IMR-90 (cell line): ENCODE measurements at regions not wholly inside any gene's neighbourhood (a gene's known extent, or its start where the extent isn't known, plus 50 kb on each side); places are given as distances from the start of the nearest gene placed in this dataset.

ENCODE experiments used
- ATAC-seq: fragments of 200-7000 bp; cut with Tn5 transposase; 2 replicates; pipeline ENCODE4 v1.9.1; 2020; ENCODE audit warnings: low read depth, mild to moderate bottlenecking, moderate library complexity
- BruUV-seq: library from RNA; stranded (reverse); fragments of 400-500 nt; replicated peaks from 2 replicates; lab custom pipeline; 2021; lab: Mats Ljungman, UMichigan
- CTCF ChIA-PET: fragments of 300-600 bp; formaldehyde crosslinking; extraction: SDS; loops from one replicate; lab custom pipeline; 2021; ENCODE audit warnings: antibody characterized with exemption; lab: Yijun Ruan, JAX
- POLR2A ChIA-PET: fragments of 300-600 bp; sonication (Branson Sonifier 250); formaldehyde crosslinking; loops from one replicate; lab custom pipeline; 2022; ENCODE audit warnings: antibody characterized with exemption; ENCODE audit not compliant: unreplicated experiment; lab: Charles Lee
- DNase-seq: peaks from one replicate; pipeline ENCODE4 v3.0.0; 2013
- H2AFZ ChIP-seq: replicated peaks from 2 replicates; pipeline ENCODE3; 2013; ENCODE audit warnings: low read length, mild to moderate bottlenecking; ENCODE audit not compliant: poor library complexity
- H2AK5ac ChIP-seq: 2 replicates; pipeline ENCODE4 v1.6.1; 2013; ENCODE audit warnings: low read depth, low read length, inconsistent platforms
- H2AK9ac ChIP-seq: replicated peaks from 2 replicates; pipeline ENCODE3; 2013; ENCODE audit warnings: mild to moderate bottlenecking, low read depth, low read length, moderate library complexity; ENCODE audit not compliant: poor library complexity
- H2BK120ac ChIP-seq: 2 replicates; pipeline ENCODE4 v1.6.1; 2013; ENCODE audit warnings: low read depth, low read length, inconsistent platforms
- H2BK15ac ChIP-seq: 3 replicates; pipeline ENCODE4 v1.6.1; 2013; ENCODE audit warnings: low read depth, low read length, inconsistent platforms
- H2BK20ac ChIP-seq: 2 replicates; pipeline ENCODE4 v1.6.1; 2013; ENCODE audit warnings: low read depth, mild to moderate bottlenecking, inconsistent platforms, low read length, moderate library complexity
- H2BK5ac ChIP-seq: 2 replicates; pipeline ENCODE4 v1.6.1; 2013; ENCODE audit warnings: mild to moderate bottlenecking, low read depth, low read length, inconsistent platforms; ENCODE audit not compliant: poor library complexity, severe bottlenecking
- H3K14ac ChIP-seq: replicated peaks from 2 replicates; pipeline ENCODE4 v1.6.1; 2013; ENCODE audit warnings: low read depth, low read length, inconsistent platforms
- H3K18ac ChIP-seq: 2 replicates; pipeline ENCODE4 v1.6.1; 2013; ENCODE audit warnings: low read depth, low read length, control low read depth
- H3K23ac ChIP-seq: 2 replicates; pipeline ENCODE4 v1.6.1; 2013; ENCODE audit warnings: low read depth, low read length, inconsistent platforms
- H3K27ac ChIP-seq: 2 replicates; pipeline ENCODE4 v1.5.1; 2013; ENCODE audit warnings: mild to moderate bottlenecking, control low read depth, low read length; ENCODE audit not compliant: insufficient read depth
- H3K27me3 ChIP-seq: 2 replicates; pipeline ENCODE4 v1.6.1; 2013; ENCODE audit warnings: low read length; ENCODE audit not compliant: control insufficient read depth, insufficient read depth
- H3K36me3 ChIP-seq: 2 replicates; pipeline ENCODE4 v1.6.1; 2013; ENCODE audit warnings: low read length, mixed read lengths; ENCODE audit not compliant: control insufficient read depth, insufficient read depth
- H3K4ac ChIP-seq: 2 replicates; pipeline ENCODE4 v1.6.1; 2013; ENCODE audit warnings: low read depth, low read length, inconsistent platforms
- H3K4me1 ChIP-seq: 2 replicates; pipeline ENCODE4 v1.6.1; 2013; ENCODE audit warnings: low read length, mixed read lengths; ENCODE audit not compliant: control insufficient read depth, insufficient read depth
- H3K4me2 ChIP-seq: 2 replicates; pipeline ENCODE4 v1.6.1; 2013; ENCODE audit warnings: low read depth, mild to moderate bottlenecking, control low read depth, low read length, moderate library complexity
- H3K4me3 ChIP-seq: 2 replicates; pipeline ENCODE4 v1.5.1; 2013; ENCODE audit warnings: low read depth, mild to moderate bottlenecking, control low read depth, low read length, moderate library complexity; ENCODE audit not compliant: insufficient read depth
- H3K56ac ChIP-seq: 2 replicates; pipeline ENCODE4 v1.6.1; 2013; ENCODE audit warnings: low read length, inconsistent platforms; ENCODE audit not compliant: insufficient read depth; ENCODE audit errors: extremely low read depth
- H3K79me1 ChIP-seq, 2 experiments: 2 replicates each; pipeline ENCODE4 v1.6.1; 2013; ENCODE audit warnings: low read length in 2 of 2, inconsistent platforms in 1 of 2, low read depth in 1 of 2
- H3K9ac ChIP-seq: 2 replicates; pipeline ENCODE4 v1.6.1; 2013; ENCODE audit warnings: low read depth, low read length, control low read depth
- H3K9me1 ChIP-seq: 2 replicates; pipeline ENCODE4 v1.6.1; 2013; ENCODE audit warnings: low read length, inconsistent platforms; ENCODE audit not compliant: insufficient read depth
- H3K9me3 ChIP-seq: 2 replicates; pipeline ENCODE4 v1.6.1; 2013; ENCODE audit warnings: low read length; ENCODE audit not compliant: control insufficient read depth, insufficient read depth
- H4K20me1 ChIP-seq: 2 replicates; pipeline ENCODE4 v1.6.1; 2013; ENCODE audit warnings: low read length, inconsistent platforms; ENCODE audit not compliant: insufficient read depth
- H4K5ac ChIP-seq: 2 replicates; pipeline ENCODE4 v1.6.1; 2013; ENCODE audit warnings: mild to moderate bottlenecking, low read depth, low read length, control low read depth
- H4K8ac ChIP-seq, 2 experiments: 2 replicates each; pipeline ENCODE4 v1.6.1; 2013; ENCODE audit warnings: low read depth in 2 of 2, low read length in 2 of 2, control low read depth in 1 of 2, inconsistent platforms in 1 of 2
- H4K91ac ChIP-seq: 2 replicates; pipeline ENCODE4 v1.6.1; 2013; ENCODE audit warnings: low read depth, low read length, inconsistent platforms; ENCODE audit not compliant: insufficient read depth
- CEBPB ChIP-seq: IDR thresholded peaks from 2 replicates; pipeline ENCODE4 v1.6.1; 2012; ENCODE audit warnings: low read depth, low read length, improper control_type of control experiment
- MAFK ChIP-seq: IDR thresholded peaks from 2 replicates; pipeline ENCODE4 v1.6.1; 2012; ENCODE audit warnings: low read depth, low read length, improper control_type of control experiment
- MAZ ChIP-seq: IDR thresholded peaks from 2 replicates; pipeline ENCODE4 v1.6.1; 2012; ENCODE audit warnings: low read depth, mild to moderate bottlenecking, low read length, improper control_type of control experiment, moderate library complexity, borderline replicate concordance
- RFX5 ChIP-seq: IDR thresholded peaks from 2 replicates; pipeline ENCODE4 v1.8.0; 2012; ENCODE audit warnings: low read depth, mild to moderate bottlenecking, low read length, moderate library complexity
- dilution Hi-C: fragments of 300-500 bp; cut with HindIII; formaldehyde crosslinking; loops from one replicate; pipeline ENCODE4 v1.14.3; 2018; ENCODE audit warnings: low sequenced_read_pairs; ENCODE audit not compliant: unreplicated experiment
- in situ Hi-C: fragments of 300-500 bp; cut with MboI; formaldehyde crosslinking; loops from 3 replicates; pipeline ENCODE4 v1.14.3; 2019; ENCODE audit warnings: low sequenced_read_pairs, inconsistent platforms, mixed read lengths
- intact Hi-C: fragments of 100-400 bp; cut with micrococcal nuclease; formaldehyde crosslinking; loops from 2 replicates; pipeline ENCODE4 v1.10.0; 2022

DNA sequence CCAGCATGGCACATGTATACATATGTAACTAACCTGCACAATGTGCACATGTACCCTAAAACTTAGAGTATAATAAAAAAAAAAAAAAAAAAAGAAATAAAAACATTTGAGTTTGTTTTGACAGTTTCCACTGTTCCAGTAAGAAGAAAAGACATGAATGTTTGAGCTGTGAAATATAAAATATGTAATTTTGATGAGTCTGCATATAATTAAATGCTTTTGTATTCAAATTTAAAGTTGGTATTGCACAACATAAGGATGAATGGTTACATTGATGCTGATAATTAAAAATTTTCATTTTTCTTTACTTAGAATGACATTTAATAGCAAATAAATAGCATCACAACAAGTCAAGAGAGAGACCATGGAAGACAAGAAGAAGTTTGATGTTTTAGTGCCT, 212.0 kb upstream of the RRP15 start:
- no peak overlapping the region for H3K4me3 ChIP-seq
- no peak overlapping the region for H2BK20ac ChIP-seq
- ATAC-seq (no peak), DNase-seq (no peak)
- H2AK9ac ChIP-seq: no peak overlapping the region
- no peak overlapping the region for H3K4ac ChIP-seq
- no peak overlapping the region for H3K14ac ChIP-seq
- no peak overlapping the region for H2BK120ac ChIP-seq
- H3K27ac ChIP-seq: no peak overlapping the region
- in situ Hi-C loops: no loop called here
- no peak overlapping the region for H2BK15ac ChIP-seq
- H3K36me3 ChIP-seq: no peaks in the 10 kb centered on the region
- no peaks in the 10 kb centered on the region for H3K9me3 ChIP-seq
- H4K5ac ChIP-seq: no peak overlapping the region
- TF ChIP-seq CEBPB: peak; percentile 33; the same call in 1 of the 2 replicates
- TF ChIP-seq MAFK: peak; percentile 89
- no peak for TF ChIP-seq RFX5
- TF ChIP-seq MAZ: no peak
- H4K8ac ChIP-seq: no peak overlapping the region
- ChIA-PET POLR2A (no interaction called here), CTCF (no interaction called here)
- no peak overlapping the region for H4K91ac ChIP-seq
- intact Hi-C loops: no loop called here
- H3K9me1 ChIP-seq: no peaks in the 10 kb centered on the region
- no peak overlapping the region for H3K18ac ChIP-seq
- no peak overlapping the region for H3K9ac ChIP-seq
- H2AFZ ChIP-seq: no peak overlapping the region
- H3K4me2 ChIP-seq: no peak overlapping the region
- H4K20me1 ChIP-seq: no peaks in the 10 kb centered on the region
- no peaks in the 10 kb centered on the region for H3K4me1 ChIP-seq
- no TSS peak for BruUV-seq
- H3K79me1 ChIP-seq: no peaks in the 10 kb centered on the region
- no peak overlapping the region for H2AK5ac ChIP-seq
- H3K27me3 ChIP-seq: no peaks in the 10 kb centered on the region
- no peak overlapping the region for H2BK5ac ChIP-seq
- H3K23ac ChIP-seq: no peak overlapping the region
- H3K56ac ChIP-seq: no peak overlapping the region
- dilution Hi-C loops: no loop called here
